ENCODE measurements at regions not wholly inside any gene's neighbourhood (a gene's known extent, or its start where the extent isn't known, plus 50 kb on each side); places are given as distances from the start of the nearest gene placed in this dataset.

GRCh38 chr10:61096056-61096455, 152.1 kb upstream of the RHOBTB1 start:
- TF ChIP-seq CTCF (IDR thresholded peaks at IDR 0.05) (no peak), POLR2A (IDR thresholded peaks at IDR 0.05) (no peak), POLR2AphosphoS5 (IDR thresholded peaks at IDR 0.05) (no peak)

All from prostate gland (tissue), 2 donors.